Inferior parietal cortex (tissue), 1 donor: ENCODE measurements at regions not wholly inside any gene's neighbourhood (a gene's known extent, or its start where the extent isn't known, plus 50 kb on each side); places are given as distances from the start of the nearest gene placed in this dataset.
"Not testable (repeated sequence)": the region's sequence is repeated elsewhere in the genome, so short reads cannot be mapped to it uniquely, and the experiment has no call there.

Experiments
- DNase-seq: peaks from one replicate; pipeline ENCODE4 v3.0.0-alpha.2; 2016; ENCODE audit errors: extremely low spot score

- DNase-seq, result no peak
Measured at GRCh38 chr3:82022836-82023235, 261.4 kb upstream of the GBE1 start.

DNA sequence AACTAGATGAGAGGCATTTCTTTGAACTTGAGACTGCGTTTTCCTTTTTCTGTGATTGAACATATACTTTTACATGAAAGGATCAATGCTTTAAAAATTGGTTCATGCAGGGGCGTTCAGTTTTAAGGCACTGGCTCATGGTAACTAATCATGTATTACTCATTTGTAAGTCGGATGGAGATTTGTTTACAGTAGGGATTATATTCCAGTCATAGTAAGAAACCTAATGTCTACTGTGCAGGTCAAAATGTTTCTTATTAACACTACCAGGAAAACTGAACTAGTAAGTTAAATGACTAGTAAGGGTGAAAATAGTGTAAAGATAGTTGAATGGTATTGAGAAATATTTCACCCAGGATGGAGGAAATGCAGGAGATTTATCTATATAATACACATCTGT, 258.8 kb upstream of the GBE1 start:
- no peak for DNase-seq

- no peak for DNase-seq
Measured at GRCh38 chr3:82015241-82015640, 253.8 kb upstream of the GBE1 start.

DNA sequence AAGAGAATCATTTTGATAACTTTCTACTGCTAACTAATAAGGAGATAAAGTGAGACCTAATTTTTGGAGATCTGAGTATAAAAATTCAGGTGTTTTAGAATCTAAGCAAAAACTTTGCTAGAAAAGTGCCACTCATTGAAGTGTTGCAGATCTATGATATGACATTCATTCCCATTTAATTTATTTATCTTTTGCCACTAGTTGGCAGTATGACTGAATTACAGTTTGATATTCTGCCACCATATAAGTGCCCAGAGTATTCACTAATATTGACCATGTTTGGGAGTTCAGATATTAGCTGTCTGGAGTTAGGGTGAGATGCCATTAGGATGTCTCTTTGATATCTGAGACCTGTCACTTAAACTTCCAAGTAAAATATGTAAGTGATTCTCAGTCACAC, 251.3 kb upstream of the GBE1 start:
- no peak for DNase-seq

DNA sequence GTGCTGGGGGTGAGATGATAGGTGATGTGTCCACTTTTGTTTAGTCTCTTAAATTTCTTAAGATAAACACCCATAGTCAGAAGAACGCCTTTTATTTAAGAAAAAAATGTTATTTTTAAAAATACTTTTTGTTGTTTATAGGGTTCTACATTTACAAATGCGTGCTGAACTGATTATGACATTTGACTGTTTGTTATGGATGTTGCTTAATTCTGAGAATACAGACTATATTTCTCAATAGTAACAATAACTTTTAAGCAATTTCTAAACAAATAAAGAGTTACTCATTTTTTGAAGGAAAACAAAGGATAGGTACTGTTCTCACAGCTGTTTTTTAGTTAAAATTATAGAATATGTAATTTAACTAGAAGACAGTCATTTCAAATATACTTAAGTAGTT, 249.9 kb upstream of the GBE1 start:
- no peak for DNase-seq

- DNase-seq, result no peak
Measured at GRCh38 chr3:82005266-82005665, 243.8 kb upstream of the GBE1 start.

GRCh38 chr3:82004266-82004665, 242.8 kb upstream of the GBE1 start:
- no peak for DNase-seq

GRCh38 chr3:82002986-82003642, 241.7 kb upstream of the GBE1 start:
- DNase-seq, result peak; percentile 44

- DNase-seq, result no peak
Measured at GRCh38 chr3:82002491-82002890, 241.0 kb upstream of the GBE1 start.

GRCh38 chr3:82001276-82001923, 240.0 kb upstream of the GBE1 start:
- DNase-seq, result no peak

DNA sequence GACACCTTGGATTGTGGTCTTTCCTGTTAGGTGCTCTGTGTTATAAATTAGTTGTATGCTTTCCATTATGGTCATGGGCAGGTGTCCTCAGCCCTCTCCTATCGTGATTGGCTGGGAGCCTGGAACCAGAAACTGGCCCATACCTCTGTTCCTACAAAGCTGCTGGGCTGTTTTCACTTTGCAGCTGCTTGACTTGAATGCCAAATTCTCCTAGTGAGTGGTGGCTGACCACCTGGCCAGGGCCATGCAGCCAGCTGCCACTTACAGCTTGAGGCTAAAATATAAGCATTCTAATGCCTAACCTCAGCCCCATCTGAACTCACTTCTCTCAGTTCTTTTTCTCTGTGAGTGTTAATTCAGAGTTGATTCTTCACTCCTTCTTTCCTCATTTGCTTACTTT, 239.3 kb upstream of the GBE1 start:
- DNase-seq, result no peak

DNA sequence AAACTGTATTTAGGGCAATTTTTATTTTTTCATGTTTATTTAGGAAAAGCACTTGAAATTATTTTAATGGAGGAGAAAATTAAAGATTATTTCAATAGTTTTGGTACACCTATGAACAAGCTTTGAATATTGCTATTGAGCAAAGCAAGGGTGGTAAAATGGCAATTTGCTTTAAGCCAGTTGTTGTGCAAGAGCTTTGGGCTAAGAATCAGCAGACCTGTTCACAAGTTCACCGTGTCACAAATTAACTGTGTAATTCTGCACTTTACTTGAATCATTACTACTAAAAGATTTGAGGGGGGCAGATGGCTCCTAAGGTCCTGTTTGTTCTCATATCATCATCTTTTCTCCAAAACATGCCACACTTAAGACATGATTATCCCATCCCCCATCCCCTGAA, 238.9 kb upstream of the GBE1 start:
- no peak for DNase-seq

DNA sequence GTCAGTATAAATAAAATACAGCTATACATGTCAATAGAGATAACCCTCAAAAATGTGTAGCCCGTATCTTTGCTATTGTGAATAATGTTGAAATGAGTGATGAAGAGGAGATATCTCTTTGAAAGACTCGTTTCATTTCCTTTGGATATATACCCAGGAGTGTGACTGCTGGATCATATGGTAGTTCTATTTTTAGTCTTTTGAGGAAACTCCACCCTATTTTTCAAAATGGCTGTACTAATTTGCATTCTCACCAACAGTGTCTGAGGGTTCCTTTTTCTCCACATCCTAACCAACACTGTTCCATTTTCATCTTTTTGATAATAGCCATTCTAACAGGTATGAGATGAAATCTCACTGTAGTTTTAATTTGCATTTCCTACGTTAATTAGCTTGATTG, 237.5 kb upstream of the GBE1 start:
- DNase-seq, result no peak

GRCh38 chr3:81998139-81998755, 236.8 kb upstream of the GBE1 start:
- no peak for DNase-seq

DNA sequence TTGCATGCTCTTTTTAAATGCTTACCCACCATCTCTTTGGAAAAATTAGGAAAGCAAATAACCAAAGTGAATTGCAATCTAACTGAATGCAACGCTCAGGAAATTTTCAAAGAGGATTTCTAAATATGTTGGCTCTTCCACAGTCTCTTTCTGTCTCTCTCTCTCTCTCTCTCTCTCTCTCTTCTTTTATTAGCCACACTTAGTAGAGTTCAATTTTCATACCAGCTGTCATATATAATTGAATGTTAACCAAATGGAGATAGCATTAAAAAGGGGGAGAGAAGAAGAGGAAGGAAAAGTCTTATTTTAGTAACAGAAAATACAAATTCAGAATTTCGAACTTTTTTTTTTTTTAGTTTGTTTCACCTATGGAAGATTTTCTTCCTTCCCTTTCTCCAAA, 235.9 kb upstream of the GBE1 start:
- no peak for DNase-seq

GRCh38 chr3:81995329-81995728, 233.9 kb upstream of the GBE1 start:
- no peak for DNase-seq

- DNase-seq, result no peak
Measured at GRCh38 chr3:81989758-81990157, 228.3 kb upstream of the GBE1 start.

DNA sequence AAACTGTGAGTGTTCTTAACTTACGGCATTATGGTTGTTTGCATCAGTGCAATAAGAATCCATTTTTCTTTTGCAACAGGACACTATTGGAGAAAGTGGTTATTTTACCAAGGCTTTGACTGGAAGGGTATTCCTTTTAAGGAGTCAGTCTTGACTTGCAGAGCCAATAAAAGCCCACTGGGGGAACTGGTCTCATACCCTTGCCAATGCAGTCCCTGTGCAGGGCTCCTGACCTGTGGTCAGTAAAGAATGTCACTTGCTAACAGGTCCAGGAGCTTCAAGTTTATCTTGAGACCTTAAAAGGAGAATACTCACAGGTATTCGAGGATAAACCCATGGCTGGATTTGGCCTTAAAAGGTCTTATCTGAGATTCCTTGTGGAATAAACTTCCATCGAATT, 227.8 kb upstream of the GBE1 start:
- no peak for DNase-seq

GRCh38 chr3:81987412-81987811, 226.0 kb upstream of the GBE1 start:
- DNase-seq, result not testable (repeated sequence)

DNA sequence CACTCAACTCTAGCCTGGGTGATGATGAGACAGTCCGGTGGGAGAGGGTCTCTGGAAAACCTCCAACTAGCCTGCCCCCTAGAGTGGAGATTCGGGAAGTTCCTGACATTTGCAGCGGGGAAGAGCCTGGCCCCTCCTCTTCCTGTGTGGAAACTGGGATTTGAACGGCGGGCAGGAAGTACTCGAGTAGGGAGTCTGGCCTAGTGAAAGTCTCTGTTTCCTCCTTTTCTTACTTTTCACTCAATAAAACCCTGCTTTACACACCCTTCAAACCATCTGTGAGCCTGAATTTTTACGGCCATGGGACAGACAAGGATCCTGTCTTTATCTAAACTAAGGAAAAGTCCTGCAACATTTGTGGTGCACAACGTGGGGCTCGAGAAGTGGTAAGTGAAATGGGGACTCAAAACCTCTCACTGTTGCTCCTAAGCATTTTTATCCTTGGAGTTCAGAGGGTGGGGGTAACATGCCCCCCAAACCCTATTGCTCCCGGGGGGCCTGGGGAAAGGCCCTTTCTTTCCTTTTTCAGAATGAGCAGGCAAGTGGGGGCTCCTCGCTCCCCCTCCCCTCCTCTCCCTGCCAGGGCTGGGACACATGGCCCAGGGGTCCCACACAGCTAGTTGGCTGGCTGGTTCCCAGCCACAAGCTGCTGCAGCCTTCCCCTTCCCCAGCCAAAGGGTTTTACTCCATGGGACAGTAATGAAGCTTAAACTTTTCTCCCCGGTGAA, 224.7 kb upstream of the GBE1 start:
- no peak for DNase-seq

DNA sequence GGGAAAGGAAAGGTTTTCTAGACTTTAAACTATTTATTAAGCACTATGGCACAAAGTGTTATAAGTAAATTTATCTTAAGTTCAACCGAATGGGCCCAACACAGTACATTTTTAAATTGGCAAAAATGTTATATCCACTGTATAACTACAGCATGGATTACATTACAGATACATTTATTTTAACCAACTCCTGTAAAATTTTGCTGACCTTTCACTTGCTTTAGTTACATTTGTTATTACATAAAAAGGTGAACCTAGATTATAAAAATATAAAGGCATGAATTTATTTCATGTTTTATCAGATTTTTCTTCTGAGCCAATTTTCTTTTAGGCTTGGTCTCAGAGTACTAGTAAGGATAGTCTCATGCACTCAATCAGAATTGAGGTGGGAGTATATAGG, 221.9 kb upstream of the GBE1 start:
- no peak for DNase-seq

DNA sequence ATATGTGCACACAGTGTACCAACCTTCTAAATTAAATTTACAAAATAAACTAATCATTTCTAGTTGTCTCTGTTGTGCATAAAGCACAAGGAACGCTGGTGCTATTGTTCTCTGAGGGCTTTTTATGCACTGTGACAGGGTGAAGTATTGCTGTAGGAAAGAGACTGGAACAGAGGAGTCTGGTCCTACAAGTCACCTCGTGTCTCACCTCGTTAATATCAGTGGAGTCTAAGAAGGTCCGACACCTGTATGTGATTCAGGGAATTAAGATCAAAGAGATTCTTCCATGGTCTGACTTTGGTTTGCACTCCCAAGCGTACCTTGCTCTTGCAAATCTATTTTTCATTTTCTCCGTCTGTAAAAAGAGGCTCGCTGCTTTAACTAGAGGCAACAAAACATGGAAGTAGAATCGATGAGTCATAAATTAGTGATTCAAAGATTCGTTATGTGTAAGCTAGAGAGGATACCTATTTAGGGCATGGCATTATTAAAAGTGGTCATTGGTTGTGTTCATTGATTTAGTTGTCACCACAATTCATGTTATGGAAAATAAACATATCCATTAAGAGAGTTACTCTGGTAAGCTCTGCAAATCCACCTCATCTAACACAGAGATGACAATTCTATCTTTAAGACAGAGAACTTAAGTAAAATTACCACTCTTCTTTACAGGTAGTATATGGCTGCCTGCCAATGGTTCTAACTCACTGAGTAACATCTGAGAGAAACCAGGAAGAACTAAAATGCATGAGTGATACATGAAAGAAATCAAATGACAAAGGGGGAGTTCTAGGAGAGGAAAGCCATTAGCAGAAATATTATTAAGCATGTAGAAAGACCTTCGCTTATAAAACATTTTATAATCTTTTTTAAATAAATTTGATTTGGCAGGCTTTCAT, 219.4 kb upstream of the GBE1 start:
- no peak for DNase-seq
